Large intestine (tissue), 3 donors: ENCODE measurements at regions not wholly inside any gene's neighbourhood (a gene's known extent, or its start where the extent isn't known, plus 50 kb on each side); places are given as distances from the start of the nearest gene placed in this dataset.

Source experiments
- DNase-seq, 2 donors: peaks; one replicate each; pipeline versions ENCODE4 v3.0.0 to v3.0.0-alpha.2; 2013
- H3K27ac ChIP-seq: one replicate; pipeline ENCODE4 v1.5.1; 2013; ENCODE audit warnings: low read length
- H3K27me3 ChIP-seq: 2 replicates; pipeline ENCODE4 v1.6.1; 2013; ENCODE audit warnings: low read length; ENCODE audit not compliant: control insufficient read depth, insufficient read depth
- H3K36me3 ChIP-seq: 2 replicates; pipeline ENCODE4 v1.6.1; 2013; ENCODE audit warnings: low read length; ENCODE audit not compliant: control insufficient read depth, insufficient read depth
- H3K4me1 ChIP-seq: one replicate; pipeline ENCODE4 v1.6.1; 2013; ENCODE audit warnings: low read length; ENCODE audit not compliant: control insufficient read depth, insufficient read depth
- H3K4me3 ChIP-seq: one replicate; pipeline ENCODE4 v1.5.1; 2013; ENCODE audit warnings: low read length
- H3K9me3 ChIP-seq: one replicate; pipeline ENCODE4 v1.6.1; 2013; ENCODE audit warnings: mild to moderate bottlenecking, low read depth, low read length, moderate library complexity; ENCODE audit not compliant: control insufficient read depth
- WGBS: methylation state at CpG from one replicate; pipeline ENCODE4 v1.1.5; 2013; ENCODE audit warnings: low lambda C conversion rate; ENCODE audit not compliant: insufficient coverage; 5-methylcytosine and 5-hydroxymethylcytosine counted together

- Histone ChIP-seq H3K27me3 (no peaks in the 10 kb centered on the region), H3K27ac (peak overlapping the region; percentile 53), H3K36me3 (no peaks in the 10 kb centered on the region), H3K4me1 (peaks cover 8% of the 10 kb centered on the region), H3K9me3 (no peaks in the 10 kb centered on the region), H3K4me3 (no peak overlapping the region)
- DNase-seq, result peak in 1 of 2 donors; percentile 55
- no CpG with 5 or more reads among the region's 2 CpGs for WGBS
Measured at GRCh38 chr13:22235285-22235949, 564.5 kb downstream of the FGF9 start.

- DNase-seq, result no peak
- Histone ChIP-seq H3K36me3 (no peaks in the 10 kb centered on the region), H3K27ac (peak overlapping the region; percentile 53), H3K9me3 (no peaks in the 10 kb centered on the region), H3K4me1 (peaks cover 8% of the 10 kb centered on the region), H3K4me3 (no peak overlapping the region), H3K27me3 (no peaks in the 10 kb centered on the region)
- 80% methylated on average over 1 of the region's 2 CpGs for WGBS
Measured at GRCh38 chr13:22235950-22236290, 565.0 kb downstream of the FGF9 start.

DNA sequence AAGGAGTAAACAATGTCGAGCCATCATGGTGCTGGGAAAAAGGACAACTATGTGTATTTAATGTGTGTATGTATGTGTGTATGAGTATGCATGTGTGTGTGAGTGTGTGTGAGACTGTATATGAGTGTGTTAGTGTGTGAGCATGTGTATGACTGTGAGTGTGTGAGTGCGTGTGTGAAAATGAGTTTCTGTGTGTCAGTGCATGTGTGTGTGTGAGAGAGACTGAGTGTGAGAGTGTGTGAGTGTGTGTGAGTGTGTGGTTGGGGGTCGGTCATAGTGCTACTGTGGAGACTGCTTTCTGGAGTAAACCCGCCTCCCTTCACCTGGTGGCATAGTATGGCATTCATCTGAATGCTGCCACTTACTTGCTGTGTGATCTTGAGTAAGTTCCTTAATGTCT is 567.4 kb downstream of the FGF9 start:
- WGBS, result 71% methylated on average over 1 of the region's 4 CpGs
- Histone ChIP-seq H3K27me3 (no peaks in the 10 kb centered on the region), H3K4me1 (peaks cover 8% of the 10 kb centered on the region), H3K36me3 (no peaks in the 10 kb centered on the region), H3K9me3 (no peaks in the 10 kb centered on the region), H3K27ac (no peak overlapping the region), H3K4me3 (no peak overlapping the region)
- no peak for DNase-seq

DNA sequence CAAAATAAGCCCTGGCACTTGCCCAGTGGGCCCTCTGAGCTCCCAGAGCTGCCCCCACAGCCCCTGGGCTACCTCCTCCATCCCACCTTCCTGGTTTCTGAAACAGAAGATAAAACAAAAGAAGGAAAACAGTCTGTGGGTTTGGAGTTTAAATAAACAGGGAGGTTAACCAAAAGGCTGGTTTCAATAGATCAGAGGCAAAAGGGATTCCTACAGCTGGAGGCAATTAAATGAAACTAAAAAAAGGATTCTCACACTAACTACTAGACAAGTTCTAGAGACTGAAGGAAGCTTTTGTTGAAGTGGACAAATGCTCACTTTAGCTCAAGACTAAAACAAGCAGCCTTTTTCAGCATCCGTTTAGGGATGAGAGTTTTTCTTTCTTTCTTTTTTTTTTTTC is 569.8 kb downstream of the FGF9 start:
- H3K27ac ChIP-seq, result no peak overlapping the region
- H3K4me3 ChIP-seq, result no peak overlapping the region
- H3K9me3 ChIP-seq, result no peaks in the 10 kb centered on the region
- no CpG with 5 or more reads among the region's 1 CpG for WGBS
- no peaks in the 10 kb centered on the region for H3K36me3 ChIP-seq
- DNase-seq, result no peak
- no peaks in the 10 kb centered on the region for H3K27me3 ChIP-seq
- peaks cover 3% of the 10 kb centered on the region for H3K4me1 ChIP-seq

- Histone ChIP-seq H3K4me1 (no peaks in the 10 kb centered on the region), H3K9me3 (no peaks in the 10 kb centered on the region), H3K27me3 (no peaks in the 10 kb centered on the region), H3K4me3 (no peak overlapping the region), H3K36me3 (no peaks in the 10 kb centered on the region), H3K27ac (no peak overlapping the region)
- DNase-seq, result peak in 1 of 2 donors; percentile 13
- no CpG with 5 or more reads among the region's 9 CpGs for WGBS
Measured at GRCh38 chr13:22243469-22244163, 572.7 kb downstream of the FGF9 start.

GRCh38 chr13:22252281-22252830 is 581.5 kb downstream of the FGF9 start:
- no peak overlapping the region for H3K4me3 ChIP-seq
- H3K27me3 ChIP-seq, result no peaks in the 10 kb centered on the region
- 100% methylated on average over 1 of the region's 11 CpGs for WGBS
- H3K27ac ChIP-seq, result no peak overlapping the region
- no peak for DNase-seq
- no peaks in the 10 kb centered on the region for H3K9me3 ChIP-seq
- no peaks in the 10 kb centered on the region for H3K4me1 ChIP-seq
- H3K36me3 ChIP-seq, result no peaks in the 10 kb centered on the region

- DNase-seq, result no peak
- Histone ChIP-seq H3K9me3 (no peaks in the 10 kb centered on the region), H3K4me1 (no peaks in the 10 kb centered on the region), H3K36me3 (no peaks in the 10 kb centered on the region), H3K27me3 (no peaks in the 10 kb centered on the region), H3K27ac (no peak overlapping the region), H3K4me3 (no peak overlapping the region)
- no CpG with 5 or more reads among the region's 4 CpGs for WGBS
Measured at GRCh38 chr13:22253107-22253506, 582.2 kb downstream of the FGF9 start.

DNA sequence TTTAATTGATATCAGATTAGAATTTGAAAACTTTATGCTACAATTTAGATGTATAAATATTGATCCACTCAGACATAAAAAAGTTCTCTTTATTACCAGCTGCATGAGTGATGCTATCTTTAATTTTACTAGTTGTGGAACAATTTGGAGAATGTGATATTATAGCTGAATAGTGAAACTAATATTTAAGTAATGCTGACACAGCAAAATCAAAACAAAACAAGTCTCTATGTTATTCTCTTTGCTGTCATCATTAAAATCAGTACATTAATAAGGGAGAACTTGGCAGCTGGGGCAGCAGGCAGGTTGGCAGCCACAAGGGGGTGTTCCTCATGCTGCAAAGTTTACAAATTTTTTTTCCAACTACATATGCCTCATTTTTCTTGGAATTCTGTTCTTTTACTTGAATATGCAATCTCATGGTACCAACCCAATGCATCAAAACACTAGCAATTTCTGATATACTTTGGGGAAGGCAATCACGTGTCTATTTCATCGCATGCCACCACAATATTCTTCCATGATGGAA is 585.3 kb downstream of the FGF9 start:
- Histone ChIP-seq H3K27ac (no peak overlapping the region), H3K4me3 (no peak overlapping the region), H3K9me3 (no peaks in the 10 kb centered on the region), H3K27me3 (no peaks in the 10 kb centered on the region), H3K36me3 (no peaks in the 10 kb centered on the region), H3K4me1 (no peaks in the 10 kb centered on the region)
- 89% methylated on average over 2 of the region's 2 CpGs for WGBS
- no peak for DNase-seq

- Histone ChIP-seq H3K9me3 (no peaks in the 10 kb centered on the region), H3K4me3 (no peak overlapping the region), H3K27me3 (no peaks in the 10 kb centered on the region), H3K27ac (no peak overlapping the region), H3K4me1 (no peaks in the 10 kb centered on the region), H3K36me3 (no peaks in the 10 kb centered on the region)
- DNase-seq, result no peak
- WGBS, result 59% methylated on average over 3 of the region's 6 CpGs
Measured at GRCh38 chr13:22262001-22262885, 591.4 kb downstream of the FGF9 start.

GRCh38 chr13:22263185-22263584 is 592.3 kb downstream of the FGF9 start:
- Histone ChIP-seq H3K27ac (no peak overlapping the region), H3K4me1 (no peaks in the 10 kb centered on the region), H3K36me3 (no peaks in the 10 kb centered on the region), H3K9me3 (no peaks in the 10 kb centered on the region), H3K27me3 (no peaks in the 10 kb centered on the region), H3K4me3 (no peak overlapping the region)
- DNase-seq, result no peak
- WGBS, result 86% methylated on average over 1 of the region's 2 CpGs
